Ovary (tissue), 7 donors: ENCODE measurements at regions not wholly inside any gene's neighbourhood (a gene's known extent, or its start where the extent isn't known, plus 50 kb on each side); places are given as distances from the start of the nearest gene placed in this dataset.

ENCODE experiments used
- DNase-seq, 5 donors: peaks; one replicate each; pipeline ENCODE4 v3.0.0-alpha.2; 2019 to 2020
- H3K27ac ChIP-seq, 2 donors: fragments of 200-600 bp; one replicate each; pipeline versions ENCODE4 v1.5.1 to v1.8.0; 2019 to 2022
- H3K27me3 ChIP-seq: fragments of 200-600 bp; one replicate; pipeline ENCODE4 v1.8.0; 2022
- H3K36me3 ChIP-seq: fragments of 200-600 bp; sonication (generic); one replicate; pipeline ENCODE4 v1.5.1; 2019
- H3K4me1 ChIP-seq: one replicate; pipeline ENCODE4 v1.8.1; 2013; ENCODE audit warnings: mild to moderate bottlenecking, moderate library complexity; ENCODE audit not compliant: insufficient read depth
- H3K4me3 ChIP-seq: fragments of 200-600 bp; sonication (generic); one replicate; pipeline ENCODE4 v1.5.1; 2017
- H3K9me3 ChIP-seq, 2 donors: fragments of 200-600 bp in 1 of 2; sonication (generic) in 1 of 2; one replicate each; pipeline versions ENCODE4 v1.5.1 to v1.8.1; 2013 to 2019; ENCODE audit warnings: mild to moderate bottlenecking in 1 of 2, moderate library complexity in 1 of 2
- EP300 ChIP-seq: sonication (generic); formaldehyde crosslinking; IDR thresholded peaks from one replicate; pipeline ENCODE4 v1.6.1; 2017; ENCODE audit warnings: antibody characterized with exemption
- POLR2A ChIP-seq: fragments of 450-650 bp; IDR thresholded peaks from one replicate; pipeline ENCODE4 v1.6.1; 2017; ENCODE audit warnings: antibody characterized with exemption, mild to moderate bottlenecking, moderate library complexity
- WGBS, 3 donors: extraction: QIAGEN DNeasy Blood & Tissue Kit in 1 of 3; methylation state at CpG; one replicate each; pipeline versions ENCODE4 v1.1.5 to v1.1.7; 2013 to 2017; 5-methylcytosine and 5-hydroxymethylcytosine counted together
- intact Hi-C, 4 donors: fragments of 100-400 bp; cut with DNase I; formaldehyde crosslinking; loops; one replicate each; pipeline versions ENCODE4 v1.11.0 to v1.15.1; 2022 to 2023
- TF ChIP-seq, protein P1 (sequence below), 3 donors: fragments of 450-650 bp in 2 of 3; fragments of 200-600 bp in 1 of 3; IDR thresholded peaks; one replicate each; pipeline versions ENCODE4 v1.5.1 to v1.8.0; 2016 to 2022; ENCODE audit warnings: antibody characterized with exemption in 3 of 3, mild to moderate bottlenecking in 1 of 3
- donor health status: DM: no; HTN: no; CAD: no; lungs with moderate emphysema.
- donor health status: DM: no; HTN: no; CAD: no.
- donor health status: Bipolar disorder and iron deficiency.
- donor health status: DM: no; HTN: no; CAD: no.
- donor health status: DM: yes; HTN: yes; CAD: no.

- 65 to 75% (median 73%) methylated on average over 7 of the region's 7 CpGs for WGBS, 3 donors
- DNase-seq: no peak
- no peaks in the 10 kb centered on the region for H3K27me3 ChIP-seq
- no peaks in the 10 kb centered on the region for H3K9me3 ChIP-seq
- H3K27ac ChIP-seq: no peak overlapping the region
- TF ChIP-seq, protein P1, sequence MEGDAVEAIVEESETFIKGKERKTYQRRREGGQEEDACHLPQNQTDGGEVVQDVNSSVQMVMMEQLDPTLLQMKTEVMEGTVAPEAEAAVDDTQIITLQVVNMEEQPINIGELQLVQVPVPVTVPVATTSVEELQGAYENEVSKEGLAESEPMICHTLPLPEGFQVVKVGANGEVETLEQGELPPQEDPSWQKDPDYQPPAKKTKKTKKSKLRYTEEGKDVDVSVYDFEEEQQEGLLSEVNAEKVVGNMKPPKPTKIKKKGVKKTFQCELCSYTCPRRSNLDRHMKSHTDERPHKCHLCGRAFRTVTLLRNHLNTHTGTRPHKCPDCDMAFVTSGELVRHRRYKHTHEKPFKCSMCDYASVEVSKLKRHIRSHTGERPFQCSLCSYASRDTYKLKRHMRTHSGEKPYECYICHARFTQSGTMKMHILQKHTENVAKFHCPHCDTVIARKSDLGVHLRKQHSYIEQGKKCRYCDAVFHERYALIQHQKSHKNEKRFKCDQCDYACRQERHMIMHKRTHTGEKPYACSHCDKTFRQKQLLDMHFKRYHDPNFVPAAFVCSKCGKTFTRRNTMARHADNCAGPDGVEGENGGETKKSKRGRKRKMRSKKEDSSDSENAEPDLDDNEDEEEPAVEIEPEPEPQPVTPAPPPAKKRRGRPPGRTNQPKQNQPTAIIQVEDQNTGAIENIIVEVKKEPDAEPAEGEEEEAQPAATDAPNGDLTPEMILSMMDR (IDR thresholded peaks at IDR 0.05): no peak
- TF ChIP-seq EP300 (no peak), POLR2A (no peak)
- H3K36me3 ChIP-seq: no peaks in the 10 kb centered on the region
- no peak overlapping the region for H3K4me3 ChIP-seq
- H3K4me1 ChIP-seq: no peaks in the 10 kb centered on the region
- intact Hi-C loops: no loop called here
Observed at GRCh38 chr3:153087595-153088566, 74.1 kb upstream of the RAP2B start.

DNA sequence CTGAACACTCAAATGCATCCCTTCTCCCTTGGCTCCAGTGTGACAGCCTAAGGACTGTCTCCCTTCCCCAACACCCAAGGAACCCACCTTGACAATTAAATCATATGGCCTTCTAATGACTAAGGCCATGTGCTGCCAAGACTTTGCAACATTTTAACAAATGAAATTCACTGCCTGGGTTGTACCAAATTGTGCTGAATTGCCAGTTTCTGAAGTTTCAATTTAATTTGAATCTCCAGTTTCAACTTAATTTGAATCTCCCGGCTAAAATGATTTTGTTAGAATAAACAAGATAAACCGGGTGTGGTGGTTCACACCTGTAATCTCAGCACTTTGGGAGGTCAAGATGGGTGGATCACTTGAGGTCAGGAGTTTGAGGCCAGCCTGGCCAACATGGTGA, 72.4 kb upstream of the RAP2B start:
- WGBS, 3 donors: 83 to 96% (median 87%) methylated on average over 2 of the region's 2 CpGs

GRCh38 chr3:153090973-153091372, 71.1 kb upstream of the RAP2B start:
- Histone ChIP-seq H3K27me3 (no peaks in the 10 kb centered on the region), H3K36me3 (no peaks in the 10 kb centered on the region), H3K27ac (no peak overlapping the region), H3K4me3 (no peak overlapping the region), H3K4me1 (no peaks in the 10 kb centered on the region), H3K9me3 (no peaks in the 10 kb centered on the region)
- intact Hi-C loops: no loop called here
- TF ChIP-seq, protein P1 (IDR thresholded peaks at IDR 0.05): no peak
- TF ChIP-seq POLR2A (no peak), EP300 (no peak)
- WGBS, 3 donors: 89 to 97% (median 91%) methylated on average over 1 of the region's 1 CpG
- DNase-seq: no peak

More for the DNA sequence above, 72.4 kb upstream of the RAP2B start:
- intact Hi-C loops: no loop called here
- DNase-seq: no peak
- no peaks in the 10 kb centered on the region for H3K4me1 ChIP-seq
- H3K27me3 ChIP-seq: no peaks in the 10 kb centered on the region
- H3K4me3 ChIP-seq: no peak overlapping the region
- H3K36me3 ChIP-seq: no peaks in the 10 kb centered on the region
- no peak overlapping the region for H3K27ac ChIP-seq
- TF ChIP-seq POLR2A (no peak), EP300 (no peak)
- TF ChIP-seq, protein P1 (IDR thresholded peaks at IDR 0.05): no peak
- H3K9me3 ChIP-seq: no peaks in the 10 kb centered on the region

DNA sequence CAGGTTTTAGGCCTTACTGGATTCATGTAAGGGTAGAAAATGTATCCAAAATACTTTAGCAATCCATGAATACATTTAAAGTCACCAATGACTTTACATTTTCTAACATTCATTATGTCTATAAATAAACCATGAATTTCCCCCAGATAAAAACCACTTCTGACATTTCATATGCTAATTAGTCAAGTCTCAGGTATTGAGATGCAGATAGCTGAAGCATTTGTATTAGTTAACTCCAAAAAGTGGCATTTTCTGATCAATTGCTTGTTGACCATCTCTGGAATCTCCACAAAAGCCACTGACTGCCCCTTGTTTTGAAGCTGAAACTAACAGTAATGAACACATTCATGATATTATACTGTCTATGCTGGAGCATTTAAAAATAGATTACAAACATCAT, 68.4 kb upstream of the RAP2B start:
- intact Hi-C loops: no loop called here
- no peaks in the 10 kb centered on the region for H3K27me3 ChIP-seq
- no peaks in the 10 kb centered on the region for H3K36me3 ChIP-seq
- TF ChIP-seq POLR2A (no peak), EP300 (no peak)
- TF ChIP-seq, protein P1 (IDR thresholded peaks at IDR 0.05): no peak
- H3K4me1 ChIP-seq: no peaks in the 10 kb centered on the region
- no peak overlapping the region for H3K4me3 ChIP-seq
- DNase-seq: no peak
- no peaks in the 10 kb centered on the region for H3K9me3 ChIP-seq
- no peak overlapping the region for H3K27ac ChIP-seq
